ENCODE measurements at regions not wholly inside any gene's neighbourhood (a gene's known extent, or its start where the extent isn't known, plus 50 kb on each side); places are given as distances from the start of the nearest gene placed in this dataset.

GRCh38 chr20:51100617-51101016 lies 77.7 kb upstream of the KCNG1 start:
- no peak for DNase-seq (ENCODE audit: low read depth, low spot score)

DNA sequence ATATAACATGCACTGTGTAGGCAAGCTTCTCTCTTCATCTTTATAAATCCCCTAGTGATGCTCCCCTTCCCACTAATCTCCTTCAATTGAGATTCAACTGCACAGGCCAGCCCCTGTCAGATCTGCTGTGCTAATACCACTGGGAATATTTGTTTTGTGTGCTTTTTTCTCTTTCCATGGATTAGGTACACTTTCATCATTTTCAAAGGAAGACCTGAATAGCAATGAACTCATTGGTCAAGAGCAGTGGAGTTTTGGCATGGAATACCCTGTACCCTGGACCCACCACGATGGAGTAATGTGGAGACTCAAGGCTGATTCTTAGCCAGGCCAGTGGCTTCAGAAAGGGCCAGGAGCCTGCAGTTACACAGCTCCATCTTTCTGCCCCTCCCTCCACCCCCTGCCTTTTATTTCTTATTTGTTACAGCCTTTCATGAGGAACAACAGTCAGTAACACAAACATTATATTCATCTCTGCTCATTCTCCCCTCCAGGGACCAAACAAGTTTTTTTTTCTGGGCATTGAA lies 75.4 kb upstream of the KCNG1 start:
- DNase-seq (ENCODE audit: low read depth, low spot score): no peak

DNA sequence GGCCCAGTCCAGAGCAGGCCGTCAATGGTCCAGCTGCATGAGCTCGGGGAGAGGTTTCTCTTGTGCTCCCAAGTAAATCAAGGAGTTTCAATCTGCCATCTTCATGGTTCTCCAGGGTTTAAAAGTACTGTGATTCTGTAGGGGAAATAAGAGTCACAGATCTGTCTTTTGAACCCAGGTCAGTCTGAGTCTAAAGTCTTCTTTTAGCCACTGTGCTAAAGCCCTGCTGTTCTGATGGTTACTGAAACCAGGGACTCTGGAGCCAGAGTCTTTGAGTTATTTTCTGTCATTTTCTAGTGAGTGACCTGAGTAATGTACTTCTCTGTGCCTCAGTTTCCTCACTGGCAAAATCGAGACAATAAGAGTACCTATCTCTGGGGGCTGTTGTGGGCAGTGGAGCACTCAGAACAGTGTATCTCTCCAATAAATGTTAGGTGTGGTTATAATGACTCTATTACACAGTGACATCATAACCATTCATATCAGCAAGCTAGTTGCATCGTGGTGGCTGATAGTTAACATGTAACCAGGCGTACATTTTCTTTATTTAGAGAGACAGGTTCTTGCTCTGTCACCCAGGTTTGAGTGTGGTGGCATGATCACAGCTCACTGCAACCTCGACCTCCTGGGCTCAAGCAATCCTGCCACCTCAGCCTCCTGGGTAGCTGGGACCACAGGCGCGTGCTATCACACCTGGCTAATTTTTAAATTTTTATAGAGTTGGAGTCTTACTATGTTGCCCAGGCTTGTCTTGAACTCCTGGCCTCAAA lies 74.6 kb upstream of the KCNG1 start:
- no peak for DNase-seq (ENCODE audit: low read depth, low spot score)

DNA sequence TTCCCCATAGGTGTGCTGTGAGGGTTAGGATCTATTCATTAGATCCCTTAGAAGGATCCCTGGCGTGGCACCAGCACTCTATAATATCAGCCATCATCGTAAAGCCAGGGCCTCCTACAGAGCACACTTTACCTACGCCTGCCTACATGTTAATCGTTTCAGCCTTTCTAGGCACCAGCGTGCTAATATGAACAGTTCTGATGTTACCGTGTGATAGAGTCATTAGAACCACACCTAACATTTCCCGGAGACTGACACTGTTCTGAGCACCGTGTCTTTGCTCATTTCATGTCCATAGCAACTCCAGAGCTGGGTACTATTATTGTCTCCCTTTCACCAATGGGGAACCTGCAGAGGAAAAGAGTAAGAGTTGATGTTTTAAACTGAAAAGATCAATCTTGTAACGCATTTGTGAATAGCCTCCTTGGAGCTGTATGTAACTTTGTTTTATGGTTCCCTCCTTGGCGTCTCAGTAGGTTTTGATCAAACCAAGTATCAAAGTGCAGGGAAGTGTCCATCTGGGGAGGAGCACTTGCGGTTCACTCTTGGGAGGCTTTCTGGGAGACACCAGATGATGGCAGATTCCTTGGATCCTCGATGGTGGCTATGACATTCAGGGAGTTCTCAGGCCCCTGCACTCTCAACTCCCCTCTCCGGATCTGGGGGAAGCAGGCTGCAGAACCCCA lies 73.8 kb upstream of the KCNG1 start:
- DNase-seq (ENCODE audit: low read depth, low spot score): no peak

GRCh38 chr20:51095633-51096521 lies 73.0 kb upstream of the KCNG1 start:
- DNase-seq (ENCODE audit: low read depth, low spot score): no peak

DNA sequence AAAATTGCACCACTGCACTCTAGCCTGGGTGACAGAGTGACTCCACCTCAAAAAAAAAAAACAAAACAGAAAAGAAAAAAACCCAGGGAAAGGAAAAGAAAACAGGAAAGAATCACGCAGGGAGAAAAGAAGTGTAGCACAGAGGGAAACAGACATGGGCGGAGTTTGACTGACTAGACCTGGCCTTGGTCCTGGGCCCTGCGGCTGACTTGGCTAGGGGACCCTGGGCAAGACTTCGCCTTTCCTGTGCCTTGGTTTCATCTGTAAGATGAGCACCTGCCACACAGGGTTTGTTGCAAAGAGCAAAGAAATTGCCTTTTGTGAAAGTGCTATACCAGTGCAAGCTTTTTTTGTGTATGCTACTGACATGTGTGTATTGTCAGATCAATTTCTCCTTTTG lies 71.3 kb upstream of the KCNG1 start:
- DNase-seq (ENCODE audit: low read depth, low spot score): no peak

DNA sequence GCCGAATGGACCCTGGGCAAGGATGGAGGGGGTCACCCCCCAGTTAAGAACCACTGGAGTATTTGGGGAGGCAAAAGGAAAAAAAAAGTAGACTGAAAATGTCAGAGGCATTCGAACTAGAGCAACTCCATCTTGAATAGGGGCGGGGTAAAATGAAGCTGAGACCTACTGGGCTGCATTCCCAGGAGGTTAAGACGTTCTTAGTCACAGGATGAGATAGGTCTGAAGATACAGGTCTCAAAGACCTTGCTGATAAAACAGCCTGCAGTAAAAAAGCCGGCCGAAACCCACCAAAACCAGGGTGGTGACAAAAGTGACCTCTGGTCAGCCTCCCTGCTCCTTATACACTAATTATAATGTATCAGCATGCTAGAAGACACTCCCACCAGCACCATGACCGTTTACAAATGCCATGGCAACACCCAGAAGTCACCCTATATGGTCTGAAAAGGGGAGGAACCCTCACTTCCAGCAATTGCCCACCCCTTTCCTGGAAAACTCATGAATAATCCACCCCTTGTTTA lies 70.4 kb upstream of the KCNG1 start:
- DNase-seq (ENCODE audit: low read depth, low spot score): no peak

GRCh38 chr20:51092338-51092737 lies 69.4 kb upstream of the KCNG1 start:
- DNase-seq (ENCODE audit: low read depth, low spot score): no peak

DNA sequence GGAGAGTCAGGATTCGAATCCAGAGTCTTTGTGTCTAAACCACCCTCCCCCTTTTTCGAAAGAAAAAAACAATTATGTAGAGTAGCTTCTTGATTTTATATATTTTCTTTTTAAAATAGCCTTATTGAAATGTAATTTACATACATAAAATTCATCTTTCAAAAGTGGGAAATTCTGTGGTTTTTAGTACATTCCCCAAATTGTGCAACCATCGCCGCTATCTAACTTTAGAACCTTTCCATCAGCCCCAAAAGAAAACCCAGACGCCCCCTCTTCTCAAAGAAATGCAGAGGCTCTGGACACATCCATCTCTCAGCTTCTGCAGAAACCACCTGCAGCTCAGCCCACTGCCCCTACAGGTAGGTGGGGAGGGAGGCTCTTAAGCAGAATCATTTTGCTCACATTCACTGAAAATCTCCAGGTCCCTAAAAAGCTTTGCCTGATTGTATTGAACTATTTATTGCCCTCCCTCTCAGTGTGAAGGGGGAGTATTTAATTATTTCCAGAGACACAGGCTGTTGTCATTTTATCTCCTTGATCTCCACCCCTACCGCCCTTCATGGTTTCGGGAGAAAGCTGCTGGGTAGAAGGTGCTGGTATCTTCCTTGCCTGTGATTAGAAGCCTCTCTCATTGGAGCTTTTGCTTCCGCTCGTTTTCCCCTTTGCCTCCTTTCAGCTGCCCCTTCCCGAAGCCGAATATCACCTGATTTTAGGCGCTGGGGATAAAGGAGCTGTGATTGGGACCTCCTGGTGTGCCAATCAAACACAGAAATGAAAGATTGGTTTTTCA lies 68.7 kb upstream of the KCNG1 start:
- no peak for DNase-seq (ENCODE audit: low read depth, low spot score)

- no peak for DNase-seq (ENCODE audit: low read depth, low spot score)
Observed at GRCh38 chr20:51089840-51090239, 66.9 kb upstream of the KCNG1 start.

DNA sequence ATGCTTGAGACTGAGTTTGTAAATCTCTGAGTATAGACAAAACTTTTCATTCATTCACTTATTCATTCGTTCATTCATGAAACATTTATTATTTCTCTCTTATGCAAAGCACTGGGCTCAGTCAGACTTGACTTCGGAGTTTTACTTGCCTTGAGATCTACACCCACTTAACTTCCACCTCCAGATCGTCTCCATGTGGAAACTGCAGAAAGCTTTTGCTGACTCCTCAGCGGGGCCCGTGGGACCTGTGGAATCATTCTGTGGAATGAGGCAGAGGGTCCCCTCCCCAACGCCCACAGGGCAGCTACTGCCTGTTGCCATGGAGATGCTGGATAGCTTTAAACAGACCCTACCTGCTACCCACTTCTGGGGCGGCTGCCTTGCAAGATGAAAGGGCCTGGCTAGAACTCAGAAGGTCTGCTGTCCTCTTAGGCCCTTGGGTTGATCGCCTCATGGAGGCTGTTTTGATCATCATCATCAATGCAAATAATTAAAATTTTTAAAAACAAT lies 66.4 kb upstream of the KCNG1 start:
- DNase-seq (ENCODE audit: low read depth, low spot score): no peak

DNA sequence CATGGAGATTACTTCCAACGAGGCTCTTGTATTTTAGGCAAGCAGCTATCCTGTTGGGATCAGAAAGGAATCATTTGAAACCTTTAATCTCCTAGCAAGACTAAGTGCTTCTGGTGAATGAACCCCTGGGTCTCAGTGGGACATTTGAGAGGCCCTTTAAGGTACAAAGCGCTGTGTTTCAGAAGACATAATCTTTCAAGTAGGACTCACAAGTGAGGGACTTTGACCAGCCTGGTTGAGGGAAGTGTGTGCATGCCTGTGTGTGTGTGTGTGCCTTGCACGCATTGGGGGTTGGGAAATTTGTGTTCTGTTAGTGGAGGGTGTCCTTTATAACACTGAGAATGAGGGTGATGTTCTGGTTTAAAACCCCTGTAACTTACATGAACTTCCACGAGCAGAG lies 64.4 kb upstream of the KCNG1 start:
- DNase-seq (ENCODE audit: low read depth, low spot score): no peak

GRCh38 chr20:51085769-51086168 lies 62.9 kb upstream of the KCNG1 start:
- DNase-seq (ENCODE audit: low read depth, low spot score): no peak

- DNase-seq (ENCODE audit: low read depth, low spot score): no peak
Observed at GRCh38 chr20:51084593-51085377, 61.9 kb upstream of the KCNG1 start.

DNA sequence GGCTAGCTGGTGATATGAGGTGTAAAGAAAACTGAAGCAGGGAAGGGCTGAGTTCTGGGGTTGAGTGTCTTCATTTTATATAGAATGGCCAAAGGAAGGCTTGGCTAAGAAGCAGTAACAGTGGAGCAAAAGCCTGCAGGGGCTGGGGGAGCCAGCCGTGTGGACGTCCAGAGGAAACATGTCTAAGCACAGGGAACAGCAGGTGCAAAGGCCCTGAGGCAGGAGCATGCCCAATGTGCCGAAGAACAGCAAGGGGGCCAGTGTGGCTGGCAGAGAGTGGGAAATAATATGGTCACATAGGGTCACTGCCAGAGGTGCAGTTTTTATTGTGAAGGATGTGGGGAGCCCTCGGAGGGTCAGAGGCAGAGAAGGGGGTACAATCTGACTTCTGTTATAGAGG lies 60.5 kb upstream of the KCNG1 start:
- no peak for DNase-seq (ENCODE audit: low read depth, low spot score)

- no peak for DNase-seq (ENCODE audit: low read depth, low spot score)
Observed at GRCh38 chr20:51082988-51083387, 60.1 kb upstream of the KCNG1 start.

DNA sequence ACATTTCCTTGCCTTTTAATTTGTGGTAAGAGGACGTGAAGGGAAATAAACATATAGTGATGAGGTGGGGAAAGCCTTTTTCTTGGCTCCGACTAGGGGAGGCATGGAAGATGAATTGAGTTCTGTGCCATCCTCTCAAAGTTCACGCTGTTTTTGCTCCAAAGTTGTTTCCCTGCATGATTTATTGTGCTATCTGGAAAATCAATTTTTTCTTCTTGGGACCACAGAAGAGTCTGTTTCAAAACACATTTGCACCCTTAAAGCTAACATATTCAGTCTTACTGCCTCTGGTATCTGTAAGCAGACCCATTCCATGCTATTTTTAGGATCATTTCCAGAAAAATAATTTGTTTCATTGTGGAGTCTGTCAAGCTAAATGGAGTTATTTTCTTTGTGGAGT lies 57.6 kb upstream of the KCNG1 start:
- DNase-seq (ENCODE audit: low read depth, low spot score): no peak

DNA sequence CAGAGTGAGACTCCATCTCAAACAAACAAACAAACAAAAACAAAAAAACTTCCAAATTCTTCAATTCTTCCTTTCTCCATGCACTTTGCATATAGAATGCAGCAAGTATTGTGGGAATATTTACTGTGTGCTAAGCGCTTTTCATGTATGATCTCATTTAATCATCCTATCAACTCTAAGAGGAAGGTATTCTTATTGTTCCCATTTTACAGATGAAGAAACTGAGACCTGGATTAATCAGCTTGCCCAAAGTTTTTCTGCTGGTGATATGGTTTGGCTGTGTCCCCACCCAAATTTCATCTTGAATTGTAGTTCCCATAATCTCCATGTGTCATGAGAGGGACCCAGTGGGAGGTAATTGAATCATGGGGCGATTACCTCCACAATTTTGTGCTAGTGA lies 56.6 kb upstream of the KCNG1 start:
- DNase-seq (ENCODE audit: low read depth, low spot score): no peak

DNA sequence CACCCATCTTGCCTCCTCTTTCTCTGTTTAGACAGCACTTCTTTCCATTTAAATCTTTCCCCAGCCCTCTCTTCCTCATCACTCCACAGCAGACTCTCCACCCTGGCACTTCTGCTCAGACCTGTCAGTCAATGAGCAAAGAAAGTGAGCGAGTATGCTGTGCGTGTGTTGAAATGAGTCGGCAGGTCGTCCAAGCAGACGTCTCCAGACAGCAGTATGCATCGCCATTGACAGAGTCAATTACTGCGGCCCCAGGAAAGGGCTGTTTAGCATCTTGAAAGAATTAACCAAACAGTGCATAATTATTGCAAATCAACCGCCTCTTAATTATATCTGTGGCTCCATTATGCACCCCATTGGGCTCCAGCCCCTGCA lies 54.8 kb upstream of the KCNG1 start:
- DNase-seq (ENCODE audit: low read depth, low spot score): no peak

Data from pulmonary artery endothelial cell (primary cell).